Activated B cell treated with CpG ODN at 0.5 μM for 24 hours (primary cell): ENCODE measurements at regions not wholly inside any gene's neighbourhood (a gene's known extent, or its start where the extent isn't known, plus 50 kb on each side); places are given as distances from the start of the nearest gene placed in this dataset.

ENCODE experiments used
- ATAC-seq: fragments of 200-7000 bp; cut with Tn5 transposase; one replicate; pipeline ENCODE4 v1.10.0; 2021; ENCODE audit warnings: low read depth, mild to moderate bottlenecking, moderate library complexity
- CTCF ChIA-PET: fragments of 350-600 bp; sonication (Branson Sonifier 250); formaldehyde crosslinking; loops from one replicate; lab custom pipeline; 2021; ENCODE audit warnings: antibody characterized with exemption; lab: Charles Lee
- POLR2A ChIA-PET: fragments of 350-600 bp; sonication (Branson Sonifier 250); formaldehyde crosslinking; loops from one replicate; lab custom pipeline; 2021; ENCODE audit warnings: antibody characterized with exemption; lab: Charles Lee
- DNase-seq: peaks from one replicate; pipeline ENCODE4 v3.0.0; 2022
- H3K27ac Mint-ChIP-seq: one replicate; pipeline ENCODE4 v1.8.0; 2020; ENCODE audit warnings: mixed read lengths
- H3K27me3 Mint-ChIP-seq: one replicate; pipeline ENCODE4 v1.8.0; 2021; ENCODE audit warnings: mixed read lengths
- H3K36me3 Mint-ChIP-seq: one replicate; pipeline ENCODE4 v1.8.0; 2021; ENCODE audit warnings: low read depth, mixed read lengths
- H3K4me1 Mint-ChIP-seq: one replicate; pipeline ENCODE4 v1.8.0; 2021; ENCODE audit warnings: mixed read lengths
- H3K4me3 Mint-ChIP-seq: one replicate; pipeline ENCODE4 v1.8.0; 2020; ENCODE audit warnings: mild to moderate bottlenecking, mixed read lengths
- H3K9me3 Mint-ChIP-seq: one replicate; pipeline ENCODE4 v1.8.0; 2020; ENCODE audit warnings: mixed read lengths
- intact Hi-C: fragments of 100-400 bp; cut with micrococcal nuclease; formaldehyde crosslinking; loops from one replicate; pipeline ENCODE4 v1.15.1; 2024
- TF ChIP-seq, protein P1 (sequence below): fragments of 200-600 bp; IDR thresholded peaks from one replicate; pipeline ENCODE4 v1.8.0; 2022; ENCODE audit warnings: antibody characterized with exemption, mild to moderate bottlenecking

DNA sequence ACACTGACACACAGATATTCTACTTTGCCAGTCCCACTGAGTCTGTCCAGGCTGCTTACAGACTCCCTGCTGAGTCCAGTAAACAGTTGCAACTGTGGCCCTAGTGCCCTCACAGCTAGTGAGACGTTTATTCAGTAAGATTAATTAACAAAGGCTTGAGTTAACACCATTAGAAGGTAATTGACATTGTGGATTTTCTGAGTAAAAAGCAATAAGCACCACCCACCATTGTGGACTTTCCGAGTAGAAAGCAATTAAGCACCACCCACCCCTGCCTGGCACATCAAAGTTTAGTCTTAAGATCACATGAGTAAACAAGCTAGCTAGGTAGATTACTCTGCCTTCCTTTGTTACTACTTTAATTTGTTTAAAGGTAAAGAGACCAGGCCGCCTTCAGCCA is 408.6 kb upstream of the IMPG1 start:
- no peak for DNase-seq
- intact Hi-C loops, result no loop called here
- ChIA-PET POLR2A (no interaction called here), CTCF (no interaction called here)
- H3K4me1 Mint-ChIP-seq, result no peaks in the 10 kb centered on the region
- no peak overlapping the region for H3K4me3 Mint-ChIP-seq
- no peak for ATAC-seq
- TF ChIP-seq, protein P1, sequence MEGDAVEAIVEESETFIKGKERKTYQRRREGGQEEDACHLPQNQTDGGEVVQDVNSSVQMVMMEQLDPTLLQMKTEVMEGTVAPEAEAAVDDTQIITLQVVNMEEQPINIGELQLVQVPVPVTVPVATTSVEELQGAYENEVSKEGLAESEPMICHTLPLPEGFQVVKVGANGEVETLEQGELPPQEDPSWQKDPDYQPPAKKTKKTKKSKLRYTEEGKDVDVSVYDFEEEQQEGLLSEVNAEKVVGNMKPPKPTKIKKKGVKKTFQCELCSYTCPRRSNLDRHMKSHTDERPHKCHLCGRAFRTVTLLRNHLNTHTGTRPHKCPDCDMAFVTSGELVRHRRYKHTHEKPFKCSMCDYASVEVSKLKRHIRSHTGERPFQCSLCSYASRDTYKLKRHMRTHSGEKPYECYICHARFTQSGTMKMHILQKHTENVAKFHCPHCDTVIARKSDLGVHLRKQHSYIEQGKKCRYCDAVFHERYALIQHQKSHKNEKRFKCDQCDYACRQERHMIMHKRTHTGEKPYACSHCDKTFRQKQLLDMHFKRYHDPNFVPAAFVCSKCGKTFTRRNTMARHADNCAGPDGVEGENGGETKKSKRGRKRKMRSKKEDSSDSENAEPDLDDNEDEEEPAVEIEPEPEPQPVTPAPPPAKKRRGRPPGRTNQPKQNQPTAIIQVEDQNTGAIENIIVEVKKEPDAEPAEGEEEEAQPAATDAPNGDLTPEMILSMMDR, result no peak
- H3K36me3 Mint-ChIP-seq, result no peaks in the 10 kb centered on the region
- H3K27ac Mint-ChIP-seq, result no peak overlapping the region
- peaks cover 18% of the 10 kb centered on the region for H3K9me3 Mint-ChIP-seq
- no peaks in the 10 kb centered on the region for H3K27me3 Mint-ChIP-seq

DNA sequence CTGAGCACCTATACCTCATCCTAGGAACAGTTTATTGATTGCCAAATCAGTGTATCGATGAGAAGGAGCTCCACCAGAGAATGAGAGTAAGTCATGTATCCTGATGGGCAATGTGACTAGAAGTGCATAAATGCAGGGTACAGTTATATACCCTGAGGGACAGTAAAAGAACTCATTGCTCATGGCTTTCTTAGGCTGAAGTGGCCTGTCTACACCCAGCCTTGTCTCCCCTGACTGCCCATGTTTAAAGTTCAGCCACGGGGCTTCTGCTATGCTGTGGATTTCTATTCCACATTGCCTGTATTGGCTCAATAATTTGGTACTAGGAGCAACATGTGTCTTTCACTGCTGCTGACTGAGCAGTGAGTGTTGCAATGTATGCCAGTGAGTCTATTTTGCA is 400.4 kb upstream of the IMPG1 start:
- TF ChIP-seq, protein P1, result no peak
- Mint-ChIP-seq H3K4me1 (no peaks in the 10 kb centered on the region), H3K9me3 (peaks cover 2% of the 10 kb centered on the region), H3K36me3 (no peaks in the 10 kb centered on the region), H3K4me3 (no peak overlapping the region), H3K27me3 (no peaks in the 10 kb centered on the region), H3K27ac (no peak overlapping the region)
- ChIA-PET POLR2A (no interaction called here), CTCF (no interaction called here)
- no peak for ATAC-seq
- DNase-seq, result no peak
- intact Hi-C loops, result no loop called here

DNA sequence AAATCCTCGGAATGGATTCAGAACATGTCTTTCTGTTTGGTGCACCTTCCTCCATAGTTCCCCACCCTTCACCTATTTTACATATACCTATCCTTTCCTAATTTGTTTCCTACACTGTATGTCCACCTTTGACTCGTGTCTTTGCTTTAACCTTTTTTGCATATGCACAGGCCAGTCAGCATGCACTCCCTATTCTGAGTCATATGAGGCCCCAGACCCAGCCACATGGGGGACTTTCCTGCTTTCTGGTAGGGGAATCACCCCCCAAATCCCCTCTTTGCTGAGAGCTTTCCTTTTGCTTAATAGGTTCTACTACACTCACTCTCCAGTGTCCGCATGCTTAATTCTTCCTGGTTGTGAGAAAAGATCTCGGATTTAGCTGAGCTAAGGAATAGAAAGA is 393.8 kb upstream of the IMPG1 start:
- DNase-seq (no peak), ATAC-seq (no peak)
- intact Hi-C loops, result no loop called here
- Mint-ChIP-seq H3K36me3 (no peaks in the 10 kb centered on the region), H3K27me3 (no peaks in the 10 kb centered on the region), H3K27ac (no peak overlapping the region), H3K9me3 (no peaks in the 10 kb centered on the region), H3K4me1 (no peaks in the 10 kb centered on the region), H3K4me3 (no peak overlapping the region)
- ChIA-PET POLR2A (no interaction called here), CTCF (no interaction called here)
- TF ChIP-seq, protein P1, result no peak

DNA sequence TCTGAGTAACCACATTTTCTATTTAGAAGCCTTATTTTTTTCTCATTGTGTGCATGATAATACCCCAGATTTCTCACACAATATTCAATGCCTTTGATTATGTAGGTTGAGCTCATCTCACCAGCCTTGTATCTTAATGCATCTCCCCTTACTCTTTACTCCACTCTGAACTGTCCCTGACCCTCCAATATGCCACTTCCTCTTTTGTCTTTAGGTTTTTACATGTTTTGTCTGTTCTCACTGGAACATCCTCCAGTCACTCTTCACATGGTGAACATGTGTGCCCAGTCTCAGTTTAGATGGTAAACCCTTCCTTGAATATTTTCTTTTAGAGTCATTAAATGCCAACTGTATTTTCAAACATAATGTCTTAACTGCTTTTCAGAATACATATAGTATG is 392.9 kb upstream of the IMPG1 start:
- H3K27me3 Mint-ChIP-seq, result no peaks in the 10 kb centered on the region
- peaks cover 3% of the 10 kb centered on the region for H3K9me3 Mint-ChIP-seq
- POLR2A ChIA-PET, result no interaction called here
- no peak overlapping the region for H3K4me3 Mint-ChIP-seq
- H3K27ac Mint-ChIP-seq, result no peak overlapping the region
- DNase-seq (no peak), ATAC-seq (no peak)
- no peaks in the 10 kb centered on the region for H3K36me3 Mint-ChIP-seq
- CTCF ChIA-PET, result no interaction called here
- intact Hi-C loops, result no loop called here
- TF ChIP-seq, protein P1, result no peak
- H3K4me1 Mint-ChIP-seq, result no peaks in the 10 kb centered on the region

DNA sequence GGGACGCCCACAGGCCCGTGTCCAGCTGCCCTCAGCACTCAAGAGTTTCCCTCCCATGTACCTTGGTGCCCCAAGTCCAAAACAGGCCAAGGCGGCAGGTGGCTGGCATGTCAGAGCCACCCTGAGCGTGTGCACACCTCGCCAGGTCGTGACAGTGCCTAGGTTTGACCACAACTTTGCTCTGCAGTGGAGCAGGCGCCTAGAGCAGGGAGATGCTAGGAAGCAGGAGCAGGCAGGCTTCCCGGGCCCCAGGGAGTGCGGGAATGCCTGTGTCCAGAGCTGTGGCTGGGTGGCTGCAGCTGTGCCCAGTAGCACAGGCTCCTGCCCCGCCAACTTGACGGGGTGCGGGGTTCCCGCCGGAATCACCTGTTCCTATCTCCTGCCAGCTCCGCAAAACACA is 380.8 kb upstream of the IMPG1 start:
- TF ChIP-seq, protein P1, result no peak
- no peak overlapping the region for H3K27ac Mint-ChIP-seq
- H3K9me3 Mint-ChIP-seq, result no peaks in the 10 kb centered on the region
- DNase-seq (no peak), ATAC-seq (no peak)
- no peaks in the 10 kb centered on the region for H3K27me3 Mint-ChIP-seq
- no peaks in the 10 kb centered on the region for H3K4me1 Mint-ChIP-seq
- intact Hi-C loops, result no loop called here
- ChIA-PET POLR2A (no interaction called here), CTCF (no interaction called here)
- H3K36me3 Mint-ChIP-seq, result no peaks in the 10 kb centered on the region
- no peak overlapping the region for H3K4me3 Mint-ChIP-seq
